HepG2 (cell line): ENCODE measurements at regions not wholly inside any gene's neighbourhood (a gene's known extent, or its start where the extent isn't known, plus 50 kb on each side); places are given as distances from the start of the nearest gene placed in this dataset.

Experiments used
- GZF1 ChIP-seq: sonication (generic); formaldehyde crosslinking; IDR thresholded peaks from 2 replicates; pipeline ENCODE4 v1.5.1; 2020; ENCODE audit warnings: mild to moderate bottlenecking, missing genetic modification reagents
- HNRNPH1 ChIP-seq: fragments of 200-400 bp; formaldehyde crosslinking; optimal IDR thresholded peaks from 2 replicates; pipeline ENCODE3; 2017; ENCODE audit warnings: mild to moderate bottlenecking, low read depth, low read length
- NBN ChIP-seq: fragments of 450-650 bp; conservative IDR thresholded peaks from 2 replicates; pipeline ENCODE4 v1.6.1; 2017
- ZNF326 ChIP-seq: sonication (generic); formaldehyde crosslinking; IDR thresholded peaks from 2 replicates; pipeline ENCODE4 v1.4.0; 2020; ENCODE audit warnings: missing genetic modification reagents, borderline replicate concordance
- TF ChIP-seq, protein P1 (sequence below): sonication (generic); formaldehyde crosslinking; IDR thresholded peaks from 2 replicates; pipeline ENCODE4 v1.4.0; 2020; ENCODE audit warnings: missing genetic modification reagents, borderline replicate concordance
- TF ChIP-seq, protein P2 (sequence below): sonication (generic); formaldehyde crosslinking; IDR thresholded peaks from 2 replicates; pipeline ENCODE4 v1.5.1; 2020; ENCODE audit warnings: mild to moderate bottlenecking, missing genetic modification reagents, moderate library complexity
- TF ChIP-seq, protein P3 (sequence below): sonication (generic); formaldehyde crosslinking; IDR thresholded peaks from 2 replicates; pipeline ENCODE4 v1.8.1; 2023; ENCODE audit warnings: missing genetic modification reagents, inconsistent platforms, borderline replicate concordance
- TF ChIP-seq, protein P4 (sequence below): sonication (generic); formaldehyde crosslinking; IDR thresholded peaks from 2 replicates; pipeline ENCODE4 v1.4.0; 2020; ENCODE audit warnings: mild to moderate bottlenecking, missing genetic modification reagents
- TF ChIP-seq, protein P5 (sequence below): fragments of 450-650 bp; IDR thresholded peaks from 2 replicates; pipeline ENCODE4 v1.6.1; 2017; ENCODE audit warnings: mild to moderate bottlenecking
- TF ChIP-seq, protein P6 (sequence below): sonication (generic); formaldehyde crosslinking; IDR thresholded peaks from 2 replicates; pipeline ENCODE4 v1.9.0; 2021; ENCODE audit warnings: missing genetic modification reagents, borderline replicate concordance
- TF ChIP-seq, protein P7 (sequence below): sonication (generic); formaldehyde crosslinking; IDR thresholded peaks from 2 replicates; pipeline ENCODE4 v1.4.0; 2020; ENCODE audit warnings: mild to moderate bottlenecking, missing genetic modification reagents, borderline replicate concordance

DNA sequence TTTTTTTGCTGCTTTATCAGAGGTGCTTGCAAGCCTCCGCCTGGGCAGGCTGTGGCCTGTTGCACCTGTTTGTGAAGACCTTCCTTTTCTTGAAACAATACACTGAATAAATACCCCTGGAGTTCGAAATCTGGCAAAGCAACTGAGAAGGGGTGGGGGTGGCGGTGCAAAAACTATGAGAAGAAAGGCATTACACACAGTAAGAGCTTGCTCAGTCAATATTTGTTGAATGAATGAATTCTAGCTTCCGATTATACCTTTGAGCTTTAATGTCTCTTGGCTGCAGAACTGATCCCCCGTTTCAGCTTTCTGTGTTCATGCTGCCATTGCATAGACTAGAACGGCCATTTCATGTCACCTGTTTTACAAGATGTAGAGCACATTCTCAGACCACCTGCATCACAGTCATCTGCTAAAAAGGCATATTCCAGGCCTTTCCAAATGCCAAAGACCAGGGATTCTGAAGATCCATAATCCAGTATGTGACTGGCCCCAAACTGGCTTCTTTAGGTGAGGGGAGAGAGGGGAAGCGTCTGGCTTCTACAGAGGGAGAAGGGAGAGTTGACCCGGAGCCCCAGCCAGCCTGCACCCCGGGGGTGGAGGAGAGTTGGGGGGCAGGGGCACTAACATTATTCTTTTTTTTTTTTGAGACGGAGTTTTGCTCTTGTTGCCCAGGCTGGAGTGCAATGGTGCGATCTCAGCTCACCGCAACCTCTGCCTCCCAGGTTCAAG, 111.5 kb downstream of the ETS2 start (continued):
- TF ChIP-seq, protein P1, sequence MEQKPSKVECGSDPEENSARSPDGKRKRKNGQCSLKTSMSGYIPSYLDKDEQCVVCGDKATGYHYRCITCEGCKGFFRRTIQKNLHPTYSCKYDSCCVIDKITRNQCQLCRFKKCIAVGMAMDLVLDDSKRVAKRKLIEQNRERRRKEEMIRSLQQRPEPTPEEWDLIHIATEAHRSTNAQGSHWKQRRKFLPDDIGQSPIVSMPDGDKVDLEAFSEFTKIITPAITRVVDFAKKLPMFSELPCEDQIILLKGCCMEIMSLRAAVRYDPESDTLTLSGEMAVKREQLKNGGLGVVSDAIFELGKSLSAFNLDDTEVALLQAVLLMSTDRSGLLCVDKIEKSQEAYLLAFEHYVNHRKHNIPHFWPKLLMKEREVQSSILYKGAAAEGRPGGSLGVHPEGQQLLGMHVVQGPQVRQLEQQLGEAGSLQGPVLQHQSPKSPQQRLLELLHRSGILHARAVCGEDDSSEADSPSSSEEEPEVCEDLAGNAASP, result peak; percentile 67; the same call in 1 of the 2 replicates
- TF ChIP-seq, protein P2, sequence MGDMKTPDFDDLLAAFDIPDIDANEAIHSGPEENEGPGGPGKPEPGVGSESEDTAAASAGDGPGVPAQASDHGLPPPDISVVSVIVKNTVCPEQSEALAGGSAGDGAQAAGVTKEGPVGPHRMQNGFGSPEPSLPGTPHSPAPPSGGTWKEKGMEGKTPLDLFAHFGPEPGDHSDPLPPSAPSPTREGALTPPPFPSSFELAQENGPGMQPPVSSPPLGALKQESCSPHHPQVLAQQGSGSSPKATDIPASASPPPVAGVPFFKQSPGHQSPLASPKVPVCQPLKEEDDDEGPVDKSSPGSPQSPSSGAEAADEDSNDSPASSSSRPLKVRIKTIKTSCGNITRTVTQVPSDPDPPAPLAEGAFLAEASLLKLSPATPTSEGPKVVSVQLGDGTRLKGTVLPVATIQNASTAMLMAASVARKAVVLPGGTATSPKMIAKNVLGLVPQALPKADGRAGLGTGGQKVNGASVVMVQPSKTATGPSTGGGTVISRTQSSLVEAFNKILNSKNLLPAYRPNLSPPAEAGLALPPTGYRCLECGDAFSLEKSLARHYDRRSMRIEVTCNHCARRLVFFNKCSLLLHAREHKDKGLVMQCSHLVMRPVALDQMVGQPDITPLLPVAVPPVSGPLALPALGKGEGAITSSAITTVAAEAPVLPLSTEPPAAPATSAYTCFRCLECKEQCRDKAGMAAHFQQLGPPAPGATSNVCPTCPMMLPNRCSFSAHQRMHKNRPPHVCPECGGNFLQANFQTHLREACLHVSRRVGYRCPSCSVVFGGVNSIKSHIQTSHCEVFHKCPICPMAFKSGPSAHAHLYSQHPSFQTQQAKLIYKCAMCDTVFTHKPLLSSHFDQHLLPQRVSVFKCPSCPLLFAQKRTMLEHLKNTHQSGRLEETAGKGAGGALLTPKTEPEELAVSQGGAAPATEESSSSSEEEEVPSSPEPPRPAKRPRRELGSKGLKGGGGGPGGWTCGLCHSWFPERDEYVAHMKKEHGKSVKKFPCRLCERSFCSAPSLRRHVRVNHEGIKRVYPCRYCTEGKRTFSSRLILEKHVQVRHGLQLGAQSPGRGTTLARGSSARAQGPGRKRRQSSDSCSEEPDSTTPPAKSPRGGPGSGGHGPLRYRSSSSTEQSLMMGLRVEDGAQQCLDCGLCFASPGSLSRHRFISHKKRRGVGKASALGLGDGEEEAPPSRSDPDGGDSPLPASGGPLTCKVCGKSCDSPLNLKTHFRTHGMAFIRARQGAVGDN (CRISPR knock-in tag), result peak; percentile 49
- TF ChIP-seq NBN (no peak), GZF1 (CRISPR knock-in tag) (no peak), HNRNPH1 (no peak), ZNF326 (no peak)
- TF ChIP-seq, protein P3, sequence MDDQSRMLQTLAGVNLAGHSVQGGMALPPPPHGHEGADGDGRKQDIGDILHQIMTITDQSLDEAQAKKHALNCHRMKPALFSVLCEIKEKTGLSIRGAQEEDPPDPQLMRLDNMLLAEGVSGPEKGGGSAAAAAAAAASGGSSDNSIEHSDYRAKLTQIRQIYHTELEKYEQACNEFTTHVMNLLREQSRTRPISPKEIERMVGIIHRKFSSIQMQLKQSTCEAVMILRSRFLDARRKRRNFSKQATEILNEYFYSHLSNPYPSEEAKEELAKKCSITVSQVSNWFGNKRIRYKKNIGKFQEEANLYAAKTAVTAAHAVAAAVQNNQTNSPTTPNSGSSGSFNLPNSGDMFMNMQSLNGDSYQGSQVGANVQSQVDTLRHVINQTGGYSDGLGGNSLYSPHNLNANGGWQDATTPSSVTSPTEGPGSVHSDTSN (CRISPR knock-in tag), result no peak
- TF ChIP-seq, protein P4, sequence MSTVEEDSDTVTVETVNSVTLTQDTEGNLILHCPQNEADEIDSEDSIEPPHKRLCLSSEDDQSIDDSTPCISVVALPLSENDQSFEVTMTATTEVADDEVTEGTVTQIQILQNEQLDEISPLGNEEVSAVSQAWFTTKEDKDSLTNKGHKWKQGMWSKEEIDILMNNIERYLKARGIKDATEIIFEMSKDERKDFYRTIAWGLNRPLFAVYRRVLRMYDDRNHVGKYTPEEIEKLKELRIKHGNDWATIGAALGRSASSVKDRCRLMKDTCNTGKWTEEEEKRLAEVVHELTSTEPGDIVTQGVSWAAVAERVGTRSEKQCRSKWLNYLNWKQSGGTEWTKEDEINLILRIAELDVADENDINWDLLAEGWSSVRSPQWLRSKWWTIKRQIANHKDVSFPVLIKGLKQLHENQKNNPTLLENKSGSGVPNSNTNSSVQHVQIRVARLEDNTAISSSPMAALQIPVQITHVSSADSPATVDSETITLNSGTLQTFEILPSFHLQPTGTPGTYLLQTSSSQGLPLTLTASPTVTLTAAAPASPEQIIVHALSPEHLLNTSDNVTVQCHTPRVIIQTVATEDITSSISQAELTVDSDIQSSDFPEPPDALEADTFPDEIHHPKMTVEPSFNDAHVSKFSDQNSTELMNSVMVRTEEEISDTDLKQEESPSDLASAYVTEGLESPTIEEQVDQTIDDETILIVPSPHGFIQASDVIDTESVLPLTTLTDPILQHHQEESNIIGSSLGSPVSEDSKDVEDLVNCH (CRISPR knock-in tag), result no peak
- TF ChIP-seq, protein P5, sequence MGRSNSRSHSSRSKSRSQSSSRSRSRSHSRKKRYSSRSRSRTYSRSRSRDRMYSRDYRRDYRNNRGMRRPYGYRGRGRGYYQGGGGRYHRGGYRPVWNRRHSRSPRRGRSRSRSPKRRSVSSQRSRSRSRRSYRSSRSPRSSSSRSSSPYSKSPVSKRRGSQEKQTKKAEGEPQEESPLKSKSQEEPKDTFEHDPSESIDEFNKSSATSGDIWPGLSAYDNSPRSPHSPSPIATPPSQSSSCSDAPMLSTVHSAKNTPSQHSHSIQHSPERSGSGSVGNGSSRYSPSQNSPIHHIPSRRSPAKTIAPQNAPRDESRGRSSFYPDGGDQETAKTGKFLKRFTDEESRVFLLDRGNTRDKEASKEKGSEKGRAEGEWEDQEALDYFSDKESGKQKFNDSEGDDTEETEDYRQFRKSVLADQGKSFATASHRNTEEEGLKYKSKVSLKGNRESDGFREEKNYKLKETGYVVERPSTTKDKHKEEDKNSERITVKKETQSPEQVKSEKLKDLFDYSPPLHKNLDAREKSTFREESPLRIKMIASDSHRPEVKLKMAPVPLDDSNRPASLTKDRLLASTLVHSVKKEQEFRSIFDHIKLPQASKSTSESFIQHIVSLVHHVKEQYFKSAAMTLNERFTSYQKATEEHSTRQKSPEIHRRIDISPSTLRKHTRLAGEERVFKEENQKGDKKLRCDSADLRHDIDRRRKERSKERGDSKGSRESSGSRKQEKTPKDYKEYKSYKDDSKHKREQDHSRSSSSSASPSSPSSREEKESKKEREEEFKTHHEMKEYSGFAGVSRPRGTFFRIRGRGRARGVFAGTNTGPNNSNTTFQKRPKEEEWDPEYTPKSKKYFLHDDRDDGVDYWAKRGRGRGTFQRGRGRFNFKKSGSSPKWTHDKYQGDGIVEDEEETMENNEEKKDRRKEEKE, result no peak
- TF ChIP-seq, protein P6, sequence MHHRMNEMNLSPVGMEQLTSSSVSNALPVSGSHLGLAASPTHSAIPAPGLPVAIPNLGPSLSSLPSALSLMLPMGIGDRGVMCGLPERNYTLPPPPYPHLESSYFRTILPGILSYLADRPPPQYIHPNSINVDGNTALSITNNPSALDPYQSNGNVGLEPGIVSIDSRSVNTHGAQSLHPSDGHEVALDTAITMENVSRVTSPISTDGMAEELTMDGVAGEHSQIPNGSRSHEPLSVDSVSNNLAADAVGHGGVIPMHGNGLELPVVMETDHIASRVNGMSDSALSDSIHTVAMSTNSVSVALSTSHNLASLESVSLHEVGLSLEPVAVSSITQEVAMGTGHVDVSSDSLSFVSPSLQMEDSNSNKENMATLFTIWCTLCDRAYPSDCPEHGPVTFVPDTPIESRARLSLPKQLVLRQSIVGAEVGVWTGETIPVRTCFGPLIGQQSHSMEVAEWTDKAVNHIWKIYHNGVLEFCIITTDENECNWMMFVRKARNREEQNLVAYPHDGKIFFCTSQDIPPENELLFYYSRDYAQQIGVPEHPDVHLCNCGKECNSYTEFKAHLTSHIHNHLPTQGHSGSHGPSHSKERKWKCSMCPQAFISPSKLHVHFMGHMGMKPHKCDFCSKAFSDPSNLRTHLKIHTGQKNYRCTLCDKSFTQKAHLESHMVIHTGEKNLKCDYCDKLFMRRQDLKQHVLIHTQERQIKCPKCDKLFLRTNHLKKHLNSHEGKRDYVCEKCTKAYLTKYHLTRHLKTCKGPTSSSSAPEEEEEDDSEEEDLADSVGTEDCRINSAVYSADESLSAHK, result no peak
- TF ChIP-seq, protein P7, sequence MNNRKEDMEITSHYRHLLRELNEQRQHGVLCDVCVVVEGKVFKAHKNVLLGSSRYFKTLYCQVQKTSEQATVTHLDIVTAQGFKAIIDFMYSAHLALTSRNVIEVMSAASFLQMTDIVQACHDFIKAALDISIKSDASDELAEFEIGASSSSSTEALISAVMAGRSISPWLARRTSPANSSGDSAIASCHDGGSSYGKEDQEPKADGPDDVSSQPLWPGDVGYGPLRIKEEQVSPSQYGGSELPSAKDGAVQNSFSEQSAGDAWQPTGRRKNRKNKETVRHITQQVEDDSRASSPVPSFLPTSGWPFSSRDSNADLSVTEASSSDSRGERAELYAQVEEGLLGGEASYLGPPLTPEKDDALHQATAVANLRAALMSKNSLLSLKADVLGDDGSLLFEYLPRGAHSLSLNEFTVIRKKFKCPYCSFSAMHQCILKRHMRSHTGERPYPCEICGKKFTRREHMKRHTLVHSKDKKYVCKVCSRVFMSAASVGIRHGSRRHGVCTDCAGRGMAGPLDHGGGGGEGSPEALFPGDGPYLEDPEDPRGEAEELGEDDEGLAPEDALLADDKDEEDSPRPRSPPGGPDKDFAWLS (CRISPR knock-in tag), result no peak
